GM19438 (cell line): ENCODE measurements at regions not wholly inside any gene's neighbourhood (a gene's known extent, or its start where the extent isn't known, plus 50 kb on each side); places are given as distances from the start of the nearest gene placed in this dataset.

ENCODE experiments used
- ATAC-seq: cut with Tn5 transposase; IDR thresholded peaks from one replicate; pipeline ENCODE4 v1.9.1; 2021; ENCODE audit warnings: low read depth; ENCODE audit not compliant: unreplicated experiment

- ATAC-seq, result no peak
Measured at GRCh38 chr2:220628252-220628651, 943.9 kb downstream of the EPHA4 start.

GRCh38 chr2:220641137-220641536 lies 931.0 kb downstream of the EPHA4 start:
- no peak for ATAC-seq

GRCh38 chr2:220646424-220646823 lies 925.7 kb downstream of the EPHA4 start:
- ATAC-seq, result no peak

GRCh38 chr2:220648628-220649027 lies 923.5 kb downstream of the EPHA4 start:
- no peak for ATAC-seq

- no peak for ATAC-seq
Measured at GRCh38 chr2:220653776-220654175, 918.3 kb downstream of the EPHA4 start.

GRCh38 chr2:220654322-220654721 lies 917.8 kb downstream of the EPHA4 start:
- no peak for ATAC-seq

- no peak for ATAC-seq
Measured at GRCh38 chr2:220660277-220661145, 911.6 kb downstream of the EPHA4 start.

GRCh38 chr2:220662431-220662830 lies 909.7 kb downstream of the EPHA4 start:
- ATAC-seq, result no peak

GRCh38 chr2:220663065-220663464 lies 909.0 kb downstream of the EPHA4 start:
- ATAC-seq, result no peak

GRCh38 chr2:220664272-220665107 lies 907.6 kb downstream of the EPHA4 start:
- no peak for ATAC-seq

GRCh38 chr2:220665108-220665471 lies 907.0 kb downstream of the EPHA4 start:
- no peak for ATAC-seq

GRCh38 chr2:220669324-220669723 lies 902.8 kb downstream of the EPHA4 start:
- ATAC-seq, result no peak

- no peak for ATAC-seq
Measured at GRCh38 chr2:220670511-220670910, 901.6 kb downstream of the EPHA4 start.

GRCh38 chr2:220673151-220673874 lies 898.8 kb downstream of the EPHA4 start:
- ATAC-seq, result no peak

- peak; percentile 71 for ATAC-seq
Measured at GRCh38 chr2:220674033-220674432, 898.1 kb downstream of the EPHA4 start.

GRCh38 chr2:220676695-220677094 lies 895.4 kb downstream of the EPHA4 start:
- no peak for ATAC-seq

GRCh38 chr2:220678943-220679342 lies 893.2 kb downstream of the EPHA4 start:
- ATAC-seq, result no peak

- no peak for ATAC-seq
Measured at GRCh38 chr2:220682616-220683015, 889.5 kb downstream of the EPHA4 start.

GRCh38 chr2:220684099-220684498 lies 888.0 kb downstream of the EPHA4 start:
- no peak for ATAC-seq

GRCh38 chr2:220687231-220687843 lies 884.8 kb downstream of the EPHA4 start:
- ATAC-seq, result peak; percentile 92
